Breast epithelium (tissue), 4 donors: ENCODE measurements at regions not wholly inside any gene's neighbourhood (a gene's known extent, or its start where the extent isn't known, plus 50 kb on each side); places are given as distances from the start of the nearest gene placed in this dataset.

Source experiments
- DNase-seq, 2 donors: peaks; one replicate each; pipeline ENCODE4 v3.0.0-alpha.2; 2019; ENCODE audit warnings: low spot score in 2 of 2
- H3K27ac ChIP-seq, 2 donors: fragments of 200-600 bp; sonication (generic) in 1 of 2; one replicate each; pipeline ENCODE4 v1.5.1; 2016 to 2019; ENCODE audit warnings: mild to moderate bottlenecking in 1 of 2
- H3K27me3 ChIP-seq, 2 donors: fragments of 200-600 bp; sonication (generic) in 1 of 2; one replicate each; pipeline versions ENCODE4 v1.5.1 to v1.6.0; 2017 to 2019; ENCODE audit warnings: control low read depth in 1 of 2, mild to moderate bottlenecking in 1 of 2
- H3K36me3 ChIP-seq: fragments of 200-600 bp; one replicate; pipeline ENCODE4 v1.5.1; 2019
- H3K4me1 ChIP-seq, 2 donors: fragments of 200-600 bp; sonication (generic); one replicate each; pipeline ENCODE4 v1.5.1; 2016 to 2019; ENCODE audit warnings: control low read depth in 1 of 2
- H3K4me3 ChIP-seq, 3 donors: fragments of 200-600 bp; sonication (generic); 1 replicate in 2 of 3; 2 replicates in 1 of 3; pipeline ENCODE4 v1.5.1; 2016 to 2019; ENCODE audit warnings: mild to moderate bottlenecking in 3 of 3, moderate library complexity in 2 of 3
- H3K9me3 ChIP-seq, 2 donors: fragments of 200-600 bp; sonication (generic) in 1 of 2; one replicate each; pipeline ENCODE4 v1.5.1; 2016 to 2019; ENCODE audit warnings: control low read depth in 1 of 2
- CTCF ChIP-seq, 3 donors: fragments of 450-650 bp; IDR thresholded peaks; one replicate each; pipeline ENCODE4 v1.5.1; 2016 to 2017; ENCODE audit warnings: antibody characterized with exemption in 3 of 3, mild to moderate bottlenecking in 3 of 3, moderate library complexity in 3 of 3
- POLR2A ChIP-seq: fragments of 450-650 bp; IDR thresholded peaks from one replicate; pipeline ENCODE4 v1.6.1; 2016; ENCODE audit warnings: antibody characterized with exemption, mild to moderate bottlenecking, moderate library complexity
- POLR2AphosphoS5 ChIP-seq, 3 donors: sonication (generic); formaldehyde crosslinking; IDR thresholded peaks; one replicate each; pipeline ENCODE4 v1.6.1; 2017; ENCODE audit warnings: antibody characterized with exemption in 3 of 3
- intact Hi-C: fragments of 100-400 bp; cut with DNase I; formaldehyde crosslinking; loops from one replicate; pipeline ENCODE4 v1.15.1; 2023; ENCODE audit warnings: low total_unique reads

GRCh38 chr7:131620673-131621609 is 64.5 kb upstream of the PODXL start:
- DNase-seq = no peak
- TF ChIP-seq POLR2AphosphoS5 (IDR thresholded peaks at IDR 0.05) (no peak), POLR2A (no peak), CTCF (IDR thresholded peaks at IDR 0.05) (no peak)
- H3K27me3 ChIP-seq = no peaks in the 10 kb centered on the region
- peak overlapping the region; percentile 66 to 70 for H3K27ac ChIP-seq
- H3K4me3 ChIP-seq = no peak overlapping the region
- intact Hi-C loops = no loop called here
- no peaks in the 10 kb centered on the region for H3K9me3 ChIP-seq
- H3K36me3 ChIP-seq = no peaks in the 10 kb centered on the region
- H3K4me1 ChIP-seq = no peaks in the 10 kb centered on the region

GRCh38 chr7:131619336-131620305 is 63.2 kb upstream of the PODXL start:
- intact Hi-C loops = loop anchor here (5.0 kb wide), 1 partner anchor 1667 kb away; the partner anchor contains the start of gene UBE2H
- no peak for TF ChIP-seq POLR2A
- no peak for TF ChIP-seq POLR2AphosphoS5 (IDR thresholded peaks at IDR 0.05)
- no peak for TF ChIP-seq CTCF (IDR thresholded peaks at IDR 0.05)
- no peaks in the 10 kb centered on the region for H3K9me3 ChIP-seq
- no peak for DNase-seq
- no peak overlapping the region for H3K4me3 ChIP-seq
- no peaks in the 10 kb centered on the region for H3K36me3 ChIP-seq
- peak overlapping the region; percentile 66 to 70 for H3K27ac ChIP-seq
- no peaks in the 10 kb centered on the region for H3K27me3 ChIP-seq
- no peaks in the 10 kb centered on the region for H3K4me1 ChIP-seq

- Histone ChIP-seq H3K36me3 (no peaks in the 10 kb centered on the region), H3K4me3 (no peak overlapping the region), H3K4me1 (no peaks in the 10 kb centered on the region), H3K27me3 (no peaks in the 10 kb centered on the region), H3K9me3 (no peaks in the 10 kb centered on the region), H3K27ac (peak overlapping the region in 1 of 2 donors; percentile 70)
- TF ChIP-seq POLR2AphosphoS5 (IDR thresholded peaks at IDR 0.05) (no peak), CTCF (IDR thresholded peaks at IDR 0.05) (no peak), POLR2A (no peak)
- intact Hi-C loops = loop anchor here (5.0 kb wide), 1 partner anchor 1666 kb away; the partner anchor contains the start of gene UBE2H
- DNase-seq = no peak
Observed at GRCh38 chr7:131618391-131618790, 62.0 kb upstream of the PODXL start.

GRCh38 chr7:131616487-131617200 is 60.2 kb upstream of the PODXL start:
- intact Hi-C loops = loop anchor here (5.0 kb wide), 1 partner anchor 1664 kb away; the partner anchor contains the start of gene UBE2H

More at GRCh38 chr7:131616487-131617200, 60.2 kb upstream of the PODXL start:
- H3K27me3 ChIP-seq = no peaks in the 10 kb centered on the region
- TF ChIP-seq POLR2AphosphoS5 (IDR thresholded peaks at IDR 0.05) = no peak
- no peak for TF ChIP-seq POLR2A
- no peak for TF ChIP-seq CTCF (IDR thresholded peaks at IDR 0.05)
- no peaks in the 10 kb centered on the region for H3K36me3 ChIP-seq
- no peaks in the 10 kb centered on the region for H3K9me3 ChIP-seq
- no peak for DNase-seq
- H3K4me1 ChIP-seq = no peaks in the 10 kb centered on the region
- H3K27ac ChIP-seq = no peak overlapping the region
- no peak overlapping the region for H3K4me3 ChIP-seq
